GM12874 (cell line): ENCODE measurements at regions not wholly inside any gene's neighbourhood (a gene's known extent, or its start where the extent isn't known, plus 50 kb on each side); places are given as distances from the start of the nearest gene placed in this dataset.

Source experiments
- CTCF ChIP-seq: IDR thresholded peaks from 2 replicates; pipeline ENCODE4 v1.5.1; 2011; ENCODE audit warnings: low read depth, mild to moderate bottlenecking, control low read depth, low read length, moderate library complexity; ENCODE audit not compliant: insufficient read depth

- TF ChIP-seq CTCF: no peak
These were observed 487.2 kb downstream of the QKI start for GRCh38 chr6:163901681-163902080.

- TF ChIP-seq CTCF: no peak
These were observed 486.1 kb downstream of the QKI start for GRCh38 chr6:163900570-163900969.

GRCh38 chr6:163897669-163898068, 483.2 kb downstream of the QKI start:
- no peak for TF ChIP-seq CTCF

GRCh38 chr6:163897030-163897429, 482.5 kb downstream of the QKI start:
- no peak for TF ChIP-seq CTCF

- no peak for TF ChIP-seq CTCF
These were observed 480.6 kb downstream of the QKI start for GRCh38 chr6:163895162-163895561.

- TF ChIP-seq CTCF: no peak
These were observed 479.2 kb downstream of the QKI start for GRCh38 chr6:163893609-163894189.

- TF ChIP-seq CTCF: no peak
These were observed 478.5 kb downstream of the QKI start for GRCh38 chr6:163892824-163893561.
